HuH-7.5 (cell line): ENCODE measurements at regions not wholly inside any gene's neighbourhood (a gene's known extent, or its start where the extent isn't known, plus 50 kb on each side); places are given as distances from the start of the nearest gene placed in this dataset.
"Not testable (repeated sequence)": the region's sequence is repeated elsewhere in the genome, so short reads cannot be mapped to it uniquely, and the experiment has no call there.

Source experiments
- DNase-seq: peaks from one replicate; pipeline ENCODE4 v3.0.0; 2011; ENCODE audit warnings: low spot score

- not testable (repeated sequence) for DNase-seq
Measured at GRCh38 chr3:110001905-110002304, 664.6 kb upstream of the DPPA4 start.

GRCh38 chr3:110006913-110007312, 669.6 kb upstream of the DPPA4 start:
- no peak for DNase-seq

- no peak for DNase-seq
Measured at GRCh38 chr3:110015231-110015963, 678.1 kb upstream of the DPPA4 start.

- DNase-seq, result no peak
Measured at GRCh38 chr3:110016235-110016815, 679.0 kb upstream of the DPPA4 start.

- no peak for DNase-seq
Measured at GRCh38 chr3:110017304-110017703, 680.0 kb upstream of the DPPA4 start.

GRCh38 chr3:110021659-110022058, 684.3 kb upstream of the DPPA4 start:
- no peak for DNase-seq

- DNase-seq, result not testable (repeated sequence)
Measured at GRCh38 chr3:110023022-110023421, 685.7 kb upstream of the DPPA4 start.

GRCh38 chr3:110026421-110026820, 689.1 kb upstream of the DPPA4 start:
- no peak for DNase-seq

- no peak for DNase-seq
Measured at GRCh38 chr3:110027446-110028080, 690.2 kb upstream of the DPPA4 start.

- DNase-seq, result no peak
Measured at GRCh38 chr3:110031975-110032374, 694.6 kb upstream of the DPPA4 start.

- DNase-seq, result no peak
Measured at GRCh38 chr3:110059431-110059830, 722.1 kb upstream of the DPPA4 start.

GRCh38 chr3:110062716-110063115, 725.4 kb upstream of the DPPA4 start:
- no peak for DNase-seq

- DNase-seq, result no peak
Measured at GRCh38 chr3:110063178-110063577, 725.8 kb upstream of the DPPA4 start.

GRCh38 chr3:110066206-110066605, 728.9 kb upstream of the DPPA4 start:
- DNase-seq, result no peak

- no peak for DNase-seq
Measured at GRCh38 chr3:110067527-110067926, 730.2 kb upstream of the DPPA4 start.

- DNase-seq, result no peak
Measured at GRCh38 chr3:110069761-110070160, 732.4 kb upstream of the DPPA4 start.

- DNase-seq, result no peak
Measured at GRCh38 chr3:110070161-110070916, 733.0 kb upstream of the DPPA4 start.

GRCh38 chr3:110074095-110074494, 736.7 kb upstream of the DPPA4 start:
- no peak for DNase-seq

- no peak for DNase-seq
Measured at GRCh38 chr3:110077093-110077492, 739.7 kb upstream of the DPPA4 start.

GRCh38 chr3:110093411-110093810, 756.1 kb upstream of the DPPA4 start:
- no peak for DNase-seq

GRCh38 chr3:110093812-110094401, 756.6 kb upstream of the DPPA4 start:
- no peak for DNase-seq

GRCh38 chr3:110099711-110100110, 762.4 kb upstream of the DPPA4 start:
- no peak for DNase-seq
